ENCODE measurements at regions not wholly inside any gene's neighbourhood (a gene's known extent, or its start where the extent isn't known, plus 50 kb on each side); places are given as distances from the start of the nearest gene placed in this dataset.

- Histone ChIP-seq H3K79me2 (ENCODE audit: insufficient read depth, low read length) (no peaks in the 10 kb centered on the region), H3K4me3 (ENCODE audit: insufficient read depth, low read length, poor library complexity, severe bottlenecking) (no peak overlapping the region), H3F3A (ENCODE audit: insufficient read depth) (no peaks in the 10 kb centered on the region), H2AFZ (ENCODE audit: low read depth, low read length, severe bottlenecking) (no peak overlapping the region), H3K9me2 (replicated peaks; ENCODE audit: insufficient read depth, low read length) (no peaks in the 10 kb centered on the region), H4K20me1 (ENCODE audit: low read depth, low read length) (no peaks in the 10 kb centered on the region), H3K27ac (ENCODE audit: low read depth, low read length) (no peak overlapping the region), H3K36me3 (ENCODE audit: low read length) (no peaks in the 10 kb centered on the region), H3K9me3 (ENCODE audit: insufficient read depth, low read length) (no peaks in the 10 kb centered on the region), H3K9ac (ENCODE audit: low read length) (no peak overlapping the region), H3K4me2 (ENCODE audit: low read depth, low read length, poor library complexity, severe bottlenecking) (no peak overlapping the region), H3K27me3 (ENCODE audit: low read length) (no peaks in the 10 kb centered on the region)
- no peak for TF ChIP-seq CTCF (IDR thresholded peaks at IDR 0.05; ENCODE audit: insufficient read depth, low read length, poor library complexity, severe bottlenecking)
- TF ChIP-seq EZH2phosphoT487 (conservative IDR thresholded peaks at IDR 0.05; ENCODE audit: low read length), result no peak
These were observed 274.9 kb upstream of the UBE2E3 start for GRCh38 chr2:180705551-180705950.

GRCh38 chr2:180705122-180705521 is 275.3 kb upstream of the UBE2E3 start:
- Histone ChIP-seq H3K9ac (ENCODE audit: low read length) (no peak overlapping the region), H2AFZ (ENCODE audit: low read depth, low read length, severe bottlenecking) (no peak overlapping the region), H3K36me3 (ENCODE audit: low read length) (no peaks in the 10 kb centered on the region), H4K20me1 (ENCODE audit: low read depth, low read length) (no peaks in the 10 kb centered on the region), H3K4me3 (ENCODE audit: insufficient read depth, low read length, poor library complexity, severe bottlenecking) (no peak overlapping the region), H3K27ac (ENCODE audit: low read depth, low read length) (no peak overlapping the region), H3K4me2 (ENCODE audit: low read depth, low read length, poor library complexity, severe bottlenecking) (no peak overlapping the region), H3K9me2 (replicated peaks; ENCODE audit: insufficient read depth, low read length) (no peaks in the 10 kb centered on the region), H3K27me3 (ENCODE audit: low read length) (no peaks in the 10 kb centered on the region), H3K9me3 (ENCODE audit: insufficient read depth, low read length) (no peaks in the 10 kb centered on the region), H3F3A (ENCODE audit: insufficient read depth) (no peaks in the 10 kb centered on the region), H3K79me2 (ENCODE audit: insufficient read depth, low read length) (no peaks in the 10 kb centered on the region)
- TF ChIP-seq CTCF (IDR thresholded peaks at IDR 0.05; ENCODE audit: insufficient read depth, low read length, poor library complexity, severe bottlenecking), result no peak

- no peaks in the 10 kb centered on the region for H3K9me2 ChIP-seq (replicated peaks; ENCODE audit: insufficient read depth, low read length)
- H3K4me3 ChIP-seq (ENCODE audit: insufficient read depth, low read length, poor library complexity, severe bottlenecking), result no peak overlapping the region
- no peaks in the 10 kb centered on the region for H3K36me3 ChIP-seq (ENCODE audit: low read length)
- H3K9ac ChIP-seq (ENCODE audit: low read length), result no peak overlapping the region
- TF ChIP-seq CTCF (IDR thresholded peaks at IDR 0.05; ENCODE audit: insufficient read depth, low read length, poor library complexity, severe bottlenecking), result no peak
- TF ChIP-seq EZH2phosphoT487 (conservative IDR thresholded peaks at IDR 0.05; ENCODE audit: low read length), result no peak
- no peaks in the 10 kb centered on the region for H3K9me3 ChIP-seq (ENCODE audit: insufficient read depth, low read length)
- H3K27me3 ChIP-seq (ENCODE audit: low read length), result no peaks in the 10 kb centered on the region
- no peaks in the 10 kb centered on the region for H3F3A ChIP-seq (ENCODE audit: insufficient read depth)
- H2AFZ ChIP-seq (ENCODE audit: low read depth, low read length, severe bottlenecking), result no peak overlapping the region
- no peak overlapping the region for H3K4me2 ChIP-seq (ENCODE audit: low read depth, low read length, poor library complexity, severe bottlenecking)
- no peak overlapping the region for H3K27ac ChIP-seq (ENCODE audit: low read depth, low read length)
- H4K20me1 ChIP-seq (ENCODE audit: low read depth, low read length), result no peaks in the 10 kb centered on the region
- H3K79me2 ChIP-seq (ENCODE audit: insufficient read depth, low read length), result no peaks in the 10 kb centered on the region
These were observed 280.6 kb upstream of the UBE2E3 start for GRCh38 chr2:180699657-180700361.

Measured in SU-DHL-6 (cell line).